H1 (cell line): ENCODE measurements at regions not wholly inside any gene's neighbourhood (a gene's known extent, or its start where the extent isn't known, plus 50 kb on each side); places are given as distances from the start of the nearest gene placed in this dataset.

ENCODE experiments used
- CTCF ChIA-PET: fragments of 300-600 bp; sonication (Branson Sonifier 250); formaldehyde crosslinking; loops from one replicate; lab custom pipeline; 2021; ENCODE audit not compliant: partially characterized antibody; lab: Charles Lee
- POLR2A ChIA-PET: fragments of 300-600 bp; sonication (Branson Sonifier 250); formaldehyde crosslinking; loops from one replicate; lab custom pipeline; 2021; ENCODE audit warnings: inconsistent platforms; ENCODE audit not compliant: partially characterized antibody; lab: Charles Lee
- DNase-seq, 2 experiments: peaks; one replicate each; pipeline versions ENCODE4 v3.0.0 to v3.0.0-alpha.2; 2010 to 2022; ENCODE audit warnings: low spot score in 2 of 2, low read depth in 1 of 2, mixed read lengths in 1 of 2
- FAIRE-seq: peaks from 2 replicates; lab custom pipeline; 2011; peaks lifted over from hg19 to GRCh38; lab: Jason Lieb, UNC
- H2AFZ ChIP-seq: 2 replicates; pipeline ENCODE4 v1.8.1; 2012; ENCODE audit warnings: low read length, inconsistent platforms
- H2AK5ac ChIP-seq: 2 replicates; pipeline ENCODE4 v1.6.1; 2013; ENCODE audit warnings: low read depth, low read length
- H2BK120ac ChIP-seq: replicated peaks from 2 replicates; pipeline ENCODE3; 2013; ENCODE audit warnings: low read depth, low read length, inconsistent platforms
- H2BK12ac ChIP-seq: 2 replicates; pipeline ENCODE4 v1.6.1; 2013; ENCODE audit warnings: low read depth, low read length
- H2BK15ac ChIP-seq: 2 replicates; pipeline ENCODE4 v1.6.1; 2013; ENCODE audit warnings: low read length
- H2BK20ac ChIP-seq: 2 replicates; pipeline ENCODE4 v1.6.1; 2013; ENCODE audit warnings: low read length
- H2BK5ac ChIP-seq: 2 replicates; pipeline ENCODE4 v1.6.1; 2013; ENCODE audit warnings: low read depth, low read length
- H3K14ac ChIP-seq: 2 replicates; pipeline ENCODE4 v1.6.1; 2013; ENCODE audit warnings: inconsistent platforms; ENCODE audit not compliant: insufficient read length
- H3K18ac ChIP-seq: 2 replicates; pipeline ENCODE4 v1.6.1; 2013; ENCODE audit warnings: low read length; ENCODE audit errors: extremely low read depth
- H3K23ac ChIP-seq: 2 replicates; pipeline ENCODE4 v1.6.1; 2013; ENCODE audit warnings: inconsistent platforms; ENCODE audit not compliant: insufficient read length
- H3K23me2 ChIP-seq: 2 replicates; pipeline ENCODE4 v1.6.1; 2013; ENCODE audit warnings: low read depth, low read length
- H3K27ac ChIP-seq: 2 replicates; pipeline ENCODE4 v1.6.1; 2011; ENCODE audit warnings: low read depth, low read length, inconsistent platforms
- H3K27me3 ChIP-seq, 4 experiments: replicated peaks in 1 of 4; 1 replicate in 1 of 4; 2 replicates in 3 of 4; pipeline versions ENCODE4 v1.6.1 to v1.8.1; 2011 to 2013; ENCODE audit warnings: low read length in 3 of 4, mild to moderate bottlenecking in 3 of 4, inconsistent platforms in 2 of 4, mixed read lengths in 2 of 4, moderate library complexity in 1 of 4; ENCODE audit not compliant: control insufficient read depth in 3 of 4, insufficient read depth in 3 of 4; ENCODE audit errors: extremely low read depth in 1 of 4
- H3K36me3 ChIP-seq, 4 experiments: 2 replicates each; pipeline versions ENCODE4 v1.6.1 to v1.8.1; 2011 to 2013; ENCODE audit warnings: mild to moderate bottlenecking in 4 of 4, low read length in 3 of 4, moderate library complexity in 2 of 4, control low read depth in 1 of 4, inconsistent platforms in 1 of 4; ENCODE audit not compliant: insufficient read depth in 4 of 4, control insufficient read depth in 2 of 4
- H3K4ac ChIP-seq: replicated peaks from 2 replicates; pipeline ENCODE3; 2013; ENCODE audit warnings: low read length, low read depth, mixed read lengths, inconsistent platforms; ENCODE audit not compliant: insufficient read length
- H3K4me1 ChIP-seq, 4 experiments: replicated peaks in 1 of 4; 1 replicate in 1 of 4; 2 replicates in 3 of 4; pipeline versions ENCODE4 v1.6.1 to v1.8.1; 2011 to 2013; ENCODE audit warnings: low read length in 3 of 4, inconsistent platforms in 2 of 4, mixed read lengths in 1 of 4; ENCODE audit not compliant: insufficient read depth in 4 of 4, control insufficient read depth in 3 of 4
- H3K4me2 ChIP-seq, 2 experiments: 2 replicates each; pipeline versions ENCODE4 v1.6.1 to v1.8.1; 2011 to 2013; ENCODE audit warnings: low read depth in 2 of 2, low read length in 2 of 2, control low read depth in 1 of 2, inconsistent platforms in 1 of 2, mild to moderate bottlenecking in 1 of 2; ENCODE audit not compliant: insufficient read depth in 1 of 2
- H3K4me3 ChIP-seq, 4 experiments: fragments of 200-600, 300-600 bp in 1 of 4; sonication (generic), shearing (Covaris generic), sonication (Bioruptor Twin) in 1 of 4; 2 replicates each; pipeline versions ENCODE4 v1.5.1 to v1.8.1; 2011 to 2016; ENCODE audit warnings: low read length in 4 of 4, low read depth in 3 of 4, control low read depth in 2 of 4, inconsistent platforms in 2 of 4, mild to moderate bottlenecking in 2 of 4, mixed read lengths in 1 of 4, moderate library complexity in 1 of 4; ENCODE audit not compliant: insufficient read depth in 2 of 4; ENCODE audit errors: extremely low read depth in 1 of 4
- H3K56ac ChIP-seq: replicated peaks from 2 replicates; pipeline ENCODE3; 2013; ENCODE audit warnings: low read depth, mild to moderate bottlenecking, mixed read lengths, low read length, inconsistent platforms; ENCODE audit not compliant: insufficient read length
- H3K79me1 ChIP-seq: 2 replicates; pipeline ENCODE4 v1.6.1; 2013; ENCODE audit warnings: low read depth, low read length, control low read depth
- H3K79me2 ChIP-seq, 2 experiments: 2 replicates each; pipeline versions ENCODE4 v1.6.1 to v1.8.1; 2012 to 2013; ENCODE audit warnings: low read length in 2 of 2, mild to moderate bottlenecking in 2 of 2, inconsistent platforms in 1 of 2; ENCODE audit not compliant: insufficient read depth in 2 of 2, control insufficient read depth in 1 of 2
- H3K9ac ChIP-seq, 4 experiments: replicated peaks in 1 of 4; 1 replicate in 1 of 4; 2 replicates in 3 of 4; pipeline versions ENCODE4 v1.6.1 to v1.8.1; 2011 to 2013; ENCODE audit warnings: low read depth in 3 of 4, low read length in 3 of 4, control low read depth in 2 of 4, mild to moderate bottlenecking in 2 of 4, moderate library complexity in 2 of 4, inconsistent platforms in 1 of 4; ENCODE audit errors: extremely low read depth in 1 of 4
- H3K9me3 ChIP-seq, 2 experiments: 2 replicates each; pipeline versions ENCODE4 v1.6.1 to v1.8.1; 2012 to 2013; ENCODE audit warnings: mild to moderate bottlenecking in 2 of 2, moderate library complexity in 2 of 2, control low read depth in 1 of 2, inconsistent platforms in 1 of 2, low read depth in 1 of 2, low read length in 1 of 2, mixed read lengths in 1 of 2; ENCODE audit not compliant: insufficient read depth in 2 of 2
- H4K20me1 ChIP-seq, 2 experiments: replicated peaks in 1 of 2; 2 replicates each; pipeline versions ENCODE3 to v1.8.1; 2011 to 2013; ENCODE audit warnings: inconsistent platforms in 2 of 2, low read length in 2 of 2, mild to moderate bottlenecking in 1 of 2; ENCODE audit not compliant: insufficient read depth in 2 of 2, control insufficient read depth in 1 of 2
- H4K5ac ChIP-seq: 2 replicates; pipeline ENCODE4 v1.6.1; 2013; ENCODE audit warnings: low read length, low read depth, mixed read lengths, inconsistent platforms; ENCODE audit not compliant: insufficient read length
- H4K8ac ChIP-seq: 2 replicates; pipeline ENCODE4 v1.8.0; 2013; ENCODE audit warnings: mild to moderate bottlenecking, moderate library complexity, low read length, inconsistent platforms; ENCODE audit not compliant: insufficient read depth; ENCODE audit errors: extremely low read depth
- H4K91ac ChIP-seq: replicated peaks from 2 replicates; pipeline ENCODE3; 2013; ENCODE audit warnings: low read length, mixed read lengths, inconsistent platforms; ENCODE audit not compliant: insufficient read length
- EP300 ChIP-seq, 2 experiments: IDR thresholded peaks; 1 replicate in 1 of 2; 2 replicates in 1 of 2; pipeline ENCODE4 v1.6.1; 2011 to 2012; ENCODE audit warnings: low read depth in 2 of 2, low read length in 2 of 2, mild to moderate bottlenecking in 2 of 2, borderline replicate concordance in 1 of 2, inconsistent platforms in 1 of 2, moderate library complexity in 1 of 2
- NANOG ChIP-seq: IDR thresholded peaks from 2 replicates; pipeline ENCODE4 v1.6.1; 2011; ENCODE audit warnings: low read length, low read depth, mild to moderate bottlenecking, inconsistent platforms; ENCODE audit not compliant: insufficient read depth, poor library complexity, severe bottlenecking
- POLR2A ChIP-seq, 2 experiments: IDR thresholded peaks; 1 replicate in 1 of 2; 2 replicates in 1 of 2; pipeline ENCODE4 v1.6.1; 2011; ENCODE audit warnings: low read depth in 2 of 2, low read length in 2 of 2, mild to moderate bottlenecking in 2 of 2; ENCODE audit errors: control extremely low read depth in 1 of 2
- WGBS, 2 experiments: shearing (Covaris generic) in 1 of 2; methylation state at CpG; one replicate each; pipeline versions ENCODE4 v1.1.6 to v1.1.7; 2013 to 2015; ENCODE audit warnings: low lambda C conversion rate in 2 of 2, mixed read lengths in 2 of 2, inconsistent platforms in 1 of 2, low coverage in 1 of 2, missing lambda C conversion rate in 1 of 2; ENCODE audit not compliant: insufficient replicate concordance in 2 of 2, insufficient coverage in 1 of 2, insufficient read length in 1 of 2; ENCODE audit errors: extremely low coverage in 1 of 2, missing lambda C conversion rate in 1 of 2; 5-methylcytosine and 5-hydroxymethylcytosine counted together
- TF ChIP-seq, protein P1 (sequence below): IDR thresholded peaks from 2 replicates; pipeline ENCODE4 v1.6.1; 2012; ENCODE audit warnings: inconsistent platforms

DNA sequence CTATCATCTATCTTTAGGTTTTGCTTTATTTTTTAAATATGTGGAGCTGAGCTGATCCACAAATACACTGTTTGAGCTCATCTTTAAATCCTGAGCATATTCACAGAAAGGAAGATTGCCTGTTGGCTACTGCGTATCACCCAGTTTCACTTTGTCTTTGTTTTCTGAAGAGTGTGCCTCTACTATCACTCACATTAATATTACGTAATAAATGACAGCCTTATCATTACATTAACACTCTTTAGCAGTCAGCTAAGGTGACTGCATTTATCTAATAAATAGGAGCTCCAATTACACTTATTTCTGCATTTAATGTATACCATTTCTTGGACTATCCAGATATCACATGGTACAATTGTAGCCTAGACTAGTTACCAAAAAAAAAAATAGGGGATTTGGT lies 511.7 kb downstream of the NR2F1-AS1 start:
- H2AK5ac ChIP-seq, result no peak overlapping the region
- H3K4me3 ChIP-seq, result no peak overlapping the region
- H3K4me2 ChIP-seq, result no peak overlapping the region
- H4K91ac ChIP-seq, result no peak overlapping the region
- H3K4me1 ChIP-seq, result no peaks in the 10 kb centered on the region; a peak in 1 of 7 replicates
- FAIRE-seq (no peak), DNase-seq (no peak)
- no peak overlapping the region for H2BK5ac ChIP-seq
- no peak overlapping the region for H4K8ac ChIP-seq
- no peak overlapping the region for H3K9ac ChIP-seq
- no peak overlapping the region for H2AFZ ChIP-seq
- H2BK20ac ChIP-seq, result no peak overlapping the region
- no peaks in the 10 kb centered on the region for H3K27me3 ChIP-seq
- no peaks in the 10 kb centered on the region for H3K79me1 ChIP-seq
- H3K56ac ChIP-seq, result no peak overlapping the region
- ChIA-PET CTCF (interaction anchor here (1.2 kb wide), 1 partner anchor 160 kb away, joined by 3 read pairs; no protein-coding TSS in a partner anchor), POLR2A (no interaction called here)
- H2BK15ac ChIP-seq, result no peak overlapping the region
- H4K5ac ChIP-seq, result no peak overlapping the region
- H3K36me3 ChIP-seq, result no peaks in the 10 kb centered on the region
- no peak overlapping the region for H3K18ac ChIP-seq
- no peak overlapping the region for H3K27ac ChIP-seq
- H3K23ac ChIP-seq, result no peak overlapping the region
- no peaks in the 10 kb centered on the region for H3K79me2 ChIP-seq
- no peaks in the 10 kb centered on the region for H3K9me3 ChIP-seq
- WGBS, 2 experiments, result 98% methylated on average over 2 of the region's 2 CpGs; no CpG with 5 or more reads in 1 of the 2 experiments
- no peak overlapping the region for H2BK12ac ChIP-seq
- H3K14ac ChIP-seq, result no peak overlapping the region
- H3K4ac ChIP-seq, result no peak overlapping the region
- H3K23me2 ChIP-seq, result no peaks in the 10 kb centered on the region
- H2BK120ac ChIP-seq, result no peak overlapping the region
- no peaks in the 10 kb centered on the region for H4K20me1 ChIP-seq
- TF ChIP-seq, protein P1, sequence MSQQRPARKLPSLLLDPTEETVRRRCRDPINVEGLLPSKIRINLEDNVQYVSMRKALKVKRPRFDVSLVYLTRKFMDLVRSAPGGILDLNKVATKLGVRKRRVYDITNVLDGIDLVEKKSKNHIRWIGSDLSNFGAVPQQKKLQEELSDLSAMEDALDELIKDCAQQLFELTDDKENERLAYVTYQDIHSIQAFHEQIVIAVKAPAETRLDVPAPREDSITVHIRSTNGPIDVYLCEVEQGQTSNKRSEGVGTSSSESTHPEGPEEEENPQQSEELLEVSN, result no peak
- no peak for TF ChIP-seq EP300 (IDR thresholded peaks at IDR 0.05; ENCODE audit: borderline replicate concordance in 1 of 2, low read depth in 2 of 2, low read length in 2 of 2)
- no peak for TF ChIP-seq POLR2A (IDR thresholded peaks at IDR 0.05; ENCODE audit: control extremely low read depth in 1 of 2, low read depth in 2 of 2, low read length in 2 of 2)
- TF ChIP-seq NANOG, result no peak
